WERI-Rb-1 (cell line): ENCODE measurements at regions not wholly inside any gene's neighbourhood (a gene's known extent, or its start where the extent isn't known, plus 50 kb on each side); places are given as distances from the start of the nearest gene placed in this dataset.

Experiments used
- DNase-seq: peaks from one replicate; pipeline ENCODE4 v3.0.0-alpha.2; 2020
- H3K27ac ChIP-seq: fragments of 250-450 bp; sonication (Bioruptor Pico); 2 replicates; pipeline ENCODE4 v1.5.1; 2020; ENCODE audit warnings: mild to moderate bottlenecking, moderate library complexity
- H3K27me3 ChIP-seq: fragments of 250-450 bp; sonication (Bioruptor Pico); 2 replicates; pipeline ENCODE4 v1.5.1; 2021; ENCODE audit warnings: mild to moderate bottlenecking, low read depth, moderate library complexity; ENCODE audit not compliant: insufficient read depth, severe bottlenecking
- H3K36me3 ChIP-seq: fragments of 250-450 bp; sonication (Bioruptor Pico); 2 replicates; pipeline ENCODE4 v1.5.1; 2020; ENCODE audit warnings: mild to moderate bottlenecking, moderate library complexity
- H3K4me3 ChIP-seq: 2 replicates; pipeline ENCODE4 v1.5.1; 2011; ENCODE audit warnings: low read depth, mild to moderate bottlenecking, control low read depth, low read length
- H3K9me3 ChIP-seq: fragments of 250-450 bp; sonication (Bioruptor Pico); 2 replicates; pipeline ENCODE4 v1.5.1; 2021; ENCODE audit warnings: mild to moderate bottlenecking, moderate library complexity; ENCODE audit not compliant: severe bottlenecking
- TF ChIP-seq, protein P1 (sequence below): IDR thresholded peaks from 2 replicates; pipeline ENCODE4 v1.5.1; 2011; ENCODE audit warnings: low read depth, mild to moderate bottlenecking, control low read depth, inconsistent platforms, low read length

DNA sequence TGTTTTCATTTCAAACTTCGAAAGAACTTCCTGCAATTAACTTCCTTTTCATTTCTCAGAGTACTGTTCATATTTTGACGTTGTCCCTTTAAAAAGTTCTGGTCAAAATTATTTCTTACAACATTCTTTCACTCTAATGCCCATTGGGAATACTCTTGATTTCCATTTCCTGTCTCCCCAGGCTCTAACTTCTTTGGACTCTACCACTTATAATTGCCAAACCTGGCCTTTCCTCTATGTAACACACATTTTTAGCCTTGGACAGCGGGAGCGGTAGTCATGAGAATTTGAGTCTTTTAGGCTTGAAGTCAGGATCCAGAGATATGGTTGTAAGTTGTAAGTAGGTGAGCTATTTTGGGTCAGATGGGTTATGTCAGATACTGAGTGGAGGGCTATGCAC lies 163.5 kb upstream of the SPRY2 start:
- Histone ChIP-seq H3K27ac (no peak overlapping the region), H3K4me3 (no peak overlapping the region), H3K27me3 (no peaks in the 10 kb centered on the region), H3K36me3 (no peaks in the 10 kb centered on the region), H3K9me3 (no peaks in the 10 kb centered on the region)
- DNase-seq: no peak
- TF ChIP-seq, protein P1, sequence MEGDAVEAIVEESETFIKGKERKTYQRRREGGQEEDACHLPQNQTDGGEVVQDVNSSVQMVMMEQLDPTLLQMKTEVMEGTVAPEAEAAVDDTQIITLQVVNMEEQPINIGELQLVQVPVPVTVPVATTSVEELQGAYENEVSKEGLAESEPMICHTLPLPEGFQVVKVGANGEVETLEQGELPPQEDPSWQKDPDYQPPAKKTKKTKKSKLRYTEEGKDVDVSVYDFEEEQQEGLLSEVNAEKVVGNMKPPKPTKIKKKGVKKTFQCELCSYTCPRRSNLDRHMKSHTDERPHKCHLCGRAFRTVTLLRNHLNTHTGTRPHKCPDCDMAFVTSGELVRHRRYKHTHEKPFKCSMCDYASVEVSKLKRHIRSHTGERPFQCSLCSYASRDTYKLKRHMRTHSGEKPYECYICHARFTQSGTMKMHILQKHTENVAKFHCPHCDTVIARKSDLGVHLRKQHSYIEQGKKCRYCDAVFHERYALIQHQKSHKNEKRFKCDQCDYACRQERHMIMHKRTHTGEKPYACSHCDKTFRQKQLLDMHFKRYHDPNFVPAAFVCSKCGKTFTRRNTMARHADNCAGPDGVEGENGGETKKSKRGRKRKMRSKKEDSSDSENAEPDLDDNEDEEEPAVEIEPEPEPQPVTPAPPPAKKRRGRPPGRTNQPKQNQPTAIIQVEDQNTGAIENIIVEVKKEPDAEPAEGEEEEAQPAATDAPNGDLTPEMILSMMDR: no peak

DNA sequence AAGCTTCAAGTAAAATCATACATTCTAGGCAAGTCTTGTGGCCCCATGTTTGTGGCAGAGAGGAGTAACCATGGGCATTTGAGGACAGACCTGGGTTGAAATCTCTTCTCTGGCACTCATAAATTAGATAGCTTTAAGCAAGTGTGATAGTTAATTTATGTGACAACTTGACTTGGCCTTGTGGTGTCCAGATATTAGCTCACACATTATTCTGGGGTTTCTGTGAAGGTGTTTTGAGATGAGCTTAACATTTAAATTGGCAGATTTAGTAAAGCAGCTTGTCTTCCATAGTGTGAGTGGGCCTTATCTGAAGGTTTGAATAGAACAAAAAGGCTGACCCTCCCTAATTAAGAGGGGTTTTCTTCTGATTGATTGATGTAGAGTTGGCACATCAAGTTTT lies 161.4 kb upstream of the SPRY2 start:
- no peak overlapping the region for H3K27ac ChIP-seq
- DNase-seq: no peak
- H3K36me3 ChIP-seq: no peaks in the 10 kb centered on the region
- no peak overlapping the region for H3K4me3 ChIP-seq
- TF ChIP-seq, protein P1: no peak
- H3K27me3 ChIP-seq: no peaks in the 10 kb centered on the region
- H3K9me3 ChIP-seq: no peaks in the 10 kb centered on the region

- TF ChIP-seq, protein P1: no peak
- no peaks in the 10 kb centered on the region for H3K9me3 ChIP-seq
- no peak overlapping the region for H3K27ac ChIP-seq
- H3K36me3 ChIP-seq: no peaks in the 10 kb centered on the region
- no peak for DNase-seq
- no peak overlapping the region for H3K4me3 ChIP-seq
- H3K27me3 ChIP-seq: no peaks in the 10 kb centered on the region
These were observed 160.6 kb upstream of the SPRY2 start for GRCh38 chr13:80501556-80501955.

- no peak overlapping the region for H3K27ac ChIP-seq
- no peaks in the 10 kb centered on the region for H3K36me3 ChIP-seq
- no peak for DNase-seq
- H3K9me3 ChIP-seq: no peaks in the 10 kb centered on the region
- no peak overlapping the region for H3K4me3 ChIP-seq
- no peaks in the 10 kb centered on the region for H3K27me3 ChIP-seq
- TF ChIP-seq, protein P1: no peak
These were observed 158.8 kb upstream of the SPRY2 start for GRCh38 chr13:80499536-80500290.

GRCh38 chr13:80498433-80498832 lies 157.5 kb upstream of the SPRY2 start:
- TF ChIP-seq, protein P1: no peak
- no peak overlapping the region for H3K27ac ChIP-seq
- DNase-seq: no peak
- H3K4me3 ChIP-seq: no peak overlapping the region
- H3K27me3 ChIP-seq: no peaks in the 10 kb centered on the region
- no peaks in the 10 kb centered on the region for H3K9me3 ChIP-seq
- H3K36me3 ChIP-seq: no peaks in the 10 kb centered on the region

- Histone ChIP-seq H3K36me3 (no peaks in the 10 kb centered on the region), H3K27ac (no peak overlapping the region), H3K9me3 (no peaks in the 10 kb centered on the region), H3K4me3 (no peak overlapping the region), H3K27me3 (no peaks in the 10 kb centered on the region)
- DNase-seq: no peak
- TF ChIP-seq, protein P1: no peak
These were observed 157.1 kb upstream of the SPRY2 start for GRCh38 chr13:80497978-80498377.
